GM23248 (cell line): ENCODE measurements at regions not wholly inside any gene's neighbourhood (a gene's known extent, or its start where the extent isn't known, plus 50 kb on each side); places are given as distances from the start of the nearest gene placed in this dataset.

ENCODE experiments used
- DNase-seq: peaks from one replicate; pipeline ENCODE4 v3.0.0-alpha.2; 2015
- H2AFZ ChIP-seq: fragments of 200-600 bp; sonication (generic); 2 replicates; pipeline ENCODE4 v1.6.1; 2016; ENCODE audit warnings: antibody characterized with exemption
- H3F3A ChIP-seq: fragments of 200-600 bp; sonication (generic); 2 replicates; pipeline ENCODE4 v1.6.1; 2016; ENCODE audit warnings: mild to moderate bottlenecking, antibody characterized with exemption, mixed run types; ENCODE audit not compliant: insufficient read depth
- H3K27ac ChIP-seq: fragments of 200-600 bp; sonication (generic); 2 replicates; pipeline ENCODE4 v1.5.1; 2016; ENCODE audit warnings: mild to moderate bottlenecking
- H3K27me3 ChIP-seq: fragments of 200-600 bp; sonication (generic); replicated peaks from 2 replicates; pipeline ENCODE4 v1.6.1; 2016; ENCODE audit warnings: mild to moderate bottlenecking; ENCODE audit not compliant: insufficient read depth
- H3K36me3 ChIP-seq: fragments of 200-600 bp; sonication (generic); 2 replicates; pipeline ENCODE4 v1.6.1; 2016; ENCODE audit warnings: low read depth, mild to moderate bottlenecking
- H3K4me1 ChIP-seq: fragments of 200-600 bp; sonication (generic); 2 replicates; pipeline ENCODE4 v1.6.1; 2016; ENCODE audit warnings: mild to moderate bottlenecking; ENCODE audit not compliant: insufficient read depth
- H3K4me2 ChIP-seq: fragments of 200-600 bp; sonication (generic); one replicate; pipeline ENCODE4 v1.6.1; 2016; ENCODE audit warnings: mild to moderate bottlenecking; ENCODE audit not compliant: unreplicated experiment
- H3K4me3 ChIP-seq: fragments of 200-600 bp; sonication (generic); 2 replicates; pipeline ENCODE4 v1.5.1; 2016; ENCODE audit warnings: mild to moderate bottlenecking
- H3K79me2 ChIP-seq: fragments of 200-600 bp; sonication (generic); 2 replicates; pipeline ENCODE4 v1.6.1; 2016; ENCODE audit warnings: mild to moderate bottlenecking; ENCODE audit not compliant: insufficient read depth
- H3K9ac ChIP-seq: fragments of 200-600 bp; sonication (generic); 2 replicates; pipeline ENCODE4 v1.6.1; 2016; ENCODE audit warnings: mild to moderate bottlenecking
- H3K9me2 ChIP-seq: fragments of 200-600 bp; sonication (generic); 2 replicates; pipeline ENCODE4 v1.6.1; 2016; ENCODE audit warnings: mixed run types, mild to moderate bottlenecking, moderate library complexity; ENCODE audit not compliant: insufficient read depth
- H3K9me3 ChIP-seq: fragments of 200-600 bp; sonication (generic); one replicate; pipeline ENCODE4 v1.6.1; 2017; ENCODE audit warnings: low read depth
- H4K20me1 ChIP-seq: fragments of 200-600 bp; sonication (generic); 2 replicates; pipeline ENCODE4 v1.6.0; 2016; ENCODE audit not compliant: insufficient read depth
- EZH2 ChIP-seq: fragments of 200-600 bp; sonication (generic); IDR thresholded peaks from 2 replicates; pipeline ENCODE4 v1.6.1; 2018; ENCODE audit warnings: antibody characterized with exemption, mild to moderate bottlenecking; ENCODE audit not compliant: insufficient read depth, poor library complexity, severe bottlenecking
- EZH2phosphoT487 ChIP-seq: fragments of 200-600 bp; sonication (generic); IDR thresholded peaks from 2 replicates; pipeline ENCODE4 v1.6.1; 2018; ENCODE audit warnings: antibody characterized with exemption, moderate library complexity, mild to moderate bottlenecking, low read depth; ENCODE audit not compliant: insufficient read depth
- WGBS, 2 experiments: methylation state at CpG; one replicate each; pipeline ENCODE4 v1.1.6; 2015 to 2017; ENCODE audit warnings: low lambda C conversion rate in 2 of 2, low coverage in 1 of 2; ENCODE audit errors: missing lambda C conversion rate in 2 of 2; 5-methylcytosine and 5-hydroxymethylcytosine counted together
- in situ Hi-C: fragments of 300-500 bp; cut with MboI; formaldehyde crosslinking; loops from 2 replicates; pipeline ENCODE4 v1.15.0; 2020

DNA sequence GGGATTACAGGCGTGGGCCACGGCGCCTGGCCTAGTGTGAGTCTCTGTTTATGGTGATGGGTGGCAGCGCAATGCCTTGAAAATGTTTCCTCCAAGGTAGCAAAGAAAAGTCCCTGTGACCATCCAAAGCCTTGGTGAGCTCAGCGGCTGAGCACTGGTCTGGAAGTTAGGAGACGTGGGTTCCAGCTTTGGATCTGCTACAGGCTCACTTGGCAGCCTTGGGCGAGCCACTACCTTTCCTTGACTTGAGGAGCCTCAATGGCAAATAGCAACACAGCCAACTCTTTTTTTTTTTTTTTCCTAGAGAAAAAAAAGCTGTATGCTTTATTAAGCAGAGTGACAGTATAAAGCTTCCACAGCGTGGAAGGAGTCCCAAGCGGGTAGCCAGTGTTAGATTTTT, 61.3 kb upstream of the RASD2 start:
- TF ChIP-seq EZH2, result no peak
- TF ChIP-seq EZH2phosphoT487, result no peak
- H3K9ac ChIP-seq, result no peak overlapping the region
- peaks cover 6% of the 10 kb centered on the region; the same call in 1 of the 2 replicates for H3F3A ChIP-seq
- no peaks in the 10 kb centered on the region for H3K9me2 ChIP-seq
- peaks cover 22% of the 10 kb centered on the region for H3K4me1 ChIP-seq
- DNase-seq, result no peak
- H3K4me3 ChIP-seq, result no peak overlapping the region
- no peak overlapping the region for H3K4me2 ChIP-seq
- H4K20me1 ChIP-seq, result no peaks in the 10 kb centered on the region
- H2AFZ ChIP-seq, result no peak overlapping the region
- H3K79me2 ChIP-seq, result no peaks in the 10 kb centered on the region
- no peaks in the 10 kb centered on the region for H3K36me3 ChIP-seq
- in situ Hi-C loops, result no loop called here
- WGBS, 2 experiments, result 88 to 93% methylated on average over 9 of the region's 9 CpGs
- H3K27ac ChIP-seq, result peak overlapping the region; percentile 30; the same call in 1 of the 2 replicates
- H3K9me3 ChIP-seq, result no peaks in the 10 kb centered on the region
- H3K27me3 ChIP-seq, result no peaks in the 10 kb centered on the region

DNA sequence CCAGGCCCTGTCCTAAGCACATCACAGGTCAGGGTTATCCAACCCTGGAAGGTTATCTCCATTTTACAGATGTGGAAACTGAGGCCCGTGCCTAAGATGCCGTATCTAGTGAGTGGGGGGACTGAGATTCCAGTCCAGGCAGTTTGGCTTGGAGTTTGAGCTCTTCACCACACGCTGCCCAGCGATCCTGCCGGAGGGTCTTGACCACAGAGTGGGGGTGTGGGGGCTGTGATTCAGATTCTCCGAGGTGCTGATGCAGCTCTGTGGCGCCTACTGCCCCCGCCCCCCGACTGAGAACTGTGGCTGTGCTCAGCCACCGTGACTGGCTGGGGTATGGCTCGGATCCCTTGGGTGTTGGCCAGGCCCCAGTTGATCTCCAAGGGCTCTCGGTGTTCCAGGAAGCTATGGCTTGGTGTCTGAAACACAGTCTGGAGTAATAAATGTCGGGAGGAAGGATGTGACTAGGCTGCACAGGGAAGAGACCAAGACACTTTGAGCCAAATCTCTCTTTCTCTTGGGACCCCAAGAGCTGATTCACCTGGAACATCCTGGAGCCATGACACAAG, 60.6 kb upstream of the RASD2 start:
- in situ Hi-C loops, result no loop called here
- TF ChIP-seq EZH2 (no peak), EZH2phosphoT487 (no peak)
- Histone ChIP-seq H3K9me3 (no peaks in the 10 kb centered on the region), H3K27me3 (no peaks in the 10 kb centered on the region), H3K27ac (peak overlapping the region; percentile 30; the same call in 1 of the 2 replicates), H3K4me2 (peak overlapping the region; percentile 7), H4K20me1 (no peaks in the 10 kb centered on the region), H3K36me3 (no peaks in the 10 kb centered on the region), H2AFZ (peak overlapping the region; percentile 77), H3K4me1 (peaks cover 22% of the 10 kb centered on the region), H3K9ac (no peak overlapping the region), H3K4me3 (no peak overlapping the region), H3F3A (peaks cover 6% of the 10 kb centered on the region; the same call in 1 of the 2 replicates), H3K79me2 (no peaks in the 10 kb centered on the region), H3K9me2 (no peaks in the 10 kb centered on the region)
- 33 to 34% methylated on average over 13 of the region's 13 CpGs for WGBS, 2 experiments
- DNase-seq, result peak; percentile 71

DNA sequence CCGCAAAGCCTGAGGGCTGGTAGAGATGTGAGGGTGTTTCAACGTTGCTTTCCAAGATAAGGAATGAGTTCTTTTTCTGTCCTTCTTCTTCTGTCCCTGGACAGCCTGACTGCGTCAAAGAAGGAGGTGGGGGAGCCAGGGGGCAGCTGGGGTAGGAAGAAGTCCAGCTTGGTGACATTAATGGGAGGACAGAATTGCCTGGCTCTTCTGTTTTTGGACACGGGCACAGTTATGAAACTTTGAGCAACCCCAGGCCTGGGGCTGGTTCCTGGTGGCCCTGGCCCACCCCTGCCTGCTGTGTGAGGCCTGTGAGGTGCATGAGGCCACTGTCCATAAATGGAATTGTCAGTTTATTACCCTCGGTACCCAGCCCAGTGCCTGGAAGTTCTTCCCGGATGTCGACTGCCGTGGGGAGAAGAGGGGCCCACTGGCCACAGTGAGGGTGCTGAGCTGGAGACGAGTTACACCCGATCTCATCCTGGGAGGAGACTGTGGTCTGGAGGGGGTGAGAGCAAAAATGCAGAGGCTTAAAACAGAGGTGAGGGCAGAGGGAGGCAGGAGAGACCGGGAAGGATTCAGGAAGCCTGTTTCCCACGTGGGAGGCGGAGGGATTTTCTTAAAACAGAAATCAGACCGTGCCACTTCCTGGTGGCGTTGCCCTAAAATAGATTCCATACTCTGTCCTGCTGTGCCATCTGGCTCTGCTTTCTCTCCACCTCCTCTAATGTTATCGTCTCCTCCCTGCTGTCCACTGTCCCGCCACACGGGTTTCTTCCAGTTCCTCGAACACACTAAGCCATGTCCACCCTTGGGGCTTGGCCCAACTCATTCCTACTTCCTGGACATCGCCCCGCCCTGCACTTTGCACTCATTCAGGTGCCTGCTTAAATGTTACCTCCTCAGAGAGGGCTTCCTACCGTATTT, 59.7 kb upstream of the RASD2 start:
- H3K27me3 ChIP-seq, result no peaks in the 10 kb centered on the region
- 47 to 49% methylated on average over 22 of the region's 22 CpGs for WGBS, 2 experiments
- no peaks in the 10 kb centered on the region for H3K79me2 ChIP-seq
- peak overlapping the region; percentile 77 for H2AFZ ChIP-seq
- in situ Hi-C loops, result no loop called here
- H3K9ac ChIP-seq, result no peak overlapping the region
- peaks cover 6% of the 10 kb centered on the region; the same call in 1 of the 2 replicates for H3F3A ChIP-seq
- no peaks in the 10 kb centered on the region for H3K9me3 ChIP-seq
- TF ChIP-seq EZH2phosphoT487 (no peak), EZH2 (no peak)
- H3K4me2 ChIP-seq, result peak overlapping the region; percentile 7
- peaks cover 22% of the 10 kb centered on the region for H3K4me1 ChIP-seq
- no peaks in the 10 kb centered on the region for H3K36me3 ChIP-seq
- peak; percentile 24 for DNase-seq
- H4K20me1 ChIP-seq, result no peaks in the 10 kb centered on the region
- H3K27ac ChIP-seq, result peak overlapping the region; percentile 30; the same call in 1 of the 2 replicates
- no peaks in the 10 kb centered on the region for H3K9me2 ChIP-seq
- no peak overlapping the region for H3K4me3 ChIP-seq

DNA sequence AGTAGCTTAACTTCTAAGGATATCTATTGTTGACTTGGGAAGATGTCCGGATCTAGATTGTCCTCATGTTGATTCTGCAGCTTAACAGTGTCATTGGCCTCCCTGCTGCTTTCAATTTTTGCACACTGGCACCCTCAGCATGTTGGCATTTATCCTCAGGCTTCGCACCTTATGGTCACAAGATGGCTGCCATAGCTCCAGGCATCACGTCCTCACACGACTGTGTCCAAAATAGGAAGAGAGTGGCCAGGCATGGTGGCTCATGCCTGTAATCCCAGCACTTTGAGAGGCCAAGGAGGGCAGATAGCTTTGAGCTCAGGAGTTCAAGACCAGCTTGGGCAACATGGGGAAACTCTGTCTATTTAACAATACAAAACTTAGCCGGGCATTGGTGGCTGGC, 58.3 kb upstream of the RASD2 start:
- Histone ChIP-seq H3K4me3 (no peak overlapping the region), H3K36me3 (no peaks in the 10 kb centered on the region), H3K4me1 (peaks cover 22% of the 10 kb centered on the region), H3F3A (peaks cover 6% of the 10 kb centered on the region; the same call in 1 of the 2 replicates), H3K4me2 (no peak overlapping the region), H3K9me2 (no peaks in the 10 kb centered on the region), H3K9ac (no peak overlapping the region), H3K79me2 (no peaks in the 10 kb centered on the region), H3K9me3 (no peaks in the 10 kb centered on the region), H3K27ac (no peak overlapping the region), H2AFZ (no peak overlapping the region), H3K27me3 (no peaks in the 10 kb centered on the region), H4K20me1 (no peaks in the 10 kb centered on the region)
- WGBS, 2 experiments, result 88 to 89% methylated on average over 5 of the region's 5 CpGs
- in situ Hi-C loops, result no loop called here
- TF ChIP-seq EZH2, result no peak
- TF ChIP-seq EZH2phosphoT487, result no peak
- DNase-seq, result no peak
